GM10248 (cell line): ENCODE measurements at regions not wholly inside any gene's neighbourhood (a gene's known extent, or its start where the extent isn't known, plus 50 kb on each side); places are given as distances from the start of the nearest gene placed in this dataset.

Source experiments
- CTCF ChIA-PET: fragments of 300-600 bp; sonication (Branson Sonifier 250); formaldehyde crosslinking; extraction: SDS; loops from one replicate; lab custom pipeline; 2021; ENCODE audit warnings: antibody characterized with exemption; lab: Yijun Ruan, JAX
- POLR2A ChIA-PET: fragments of 350-650 bp; sonication (Branson Sonifier 250); formaldehyde crosslinking; extraction: SDS; loops from one replicate; lab custom pipeline; 2020; ENCODE audit warnings: antibody characterized with exemption; lab: Yijun Ruan, JAX
- DNase-seq: peaks from one replicate; pipeline ENCODE4 v3.0.0; 2012; ENCODE audit errors: extremely low spot score
- CTCF ChIP-seq: IDR thresholded peaks from 2 replicates; pipeline ENCODE4 v1.5.1; 2012; ENCODE audit warnings: mild to moderate bottlenecking, low read depth; ENCODE audit errors: extremely low read depth, missing control alignments, control extremely low read depth

GRCh38 chr3:102054543-102055080, 205.3 kb downstream of the NFKBIZ start:
- DNase-seq: no peak
- CTCF ChIA-PET: interaction anchor here (0.6 to 1.6 kb wide), 3 partner anchors 21 to 854 kb away, joined by 3 to 4 read pairs (median 3); no protein-coding TSS in a partner anchor
- POLR2A ChIA-PET: no interaction called here
- no peak for TF ChIP-seq CTCF

- peak; percentile 67 for DNase-seq
- no peak for TF ChIP-seq CTCF
- POLR2A ChIA-PET: no interaction called here
- CTCF ChIA-PET: interaction anchor here (1.2 to 3.2 kb wide), 3 partner anchors 20 to 171 kb away, joined by 3 to 13 read pairs (median 3); no protein-coding TSS in a partner anchor
These were observed 208.6 kb downstream of the NFKBIZ start for GRCh38 chr3:102057781-102058421.

GRCh38 chr3:102059145-102059943, 210.0 kb downstream of the NFKBIZ start:
- POLR2A ChIA-PET: interaction anchor here (0.6 to 1.3 kb wide), 2 partner anchors 21 to 210 kb away, joined by 6 to 8 read pairs; partner anchors contain the start of gene NFKBIZ
- DNase-seq: peak; percentile 65
- CTCF ChIA-PET: interaction anchor here (0.9 to 3.2 kb wide), 11 partner anchors 21 to 166 kb away, joined by 3 to 13 read pairs (median 4); no protein-coding TSS in a partner anchor
- no peak for TF ChIP-seq CTCF

DNA sequence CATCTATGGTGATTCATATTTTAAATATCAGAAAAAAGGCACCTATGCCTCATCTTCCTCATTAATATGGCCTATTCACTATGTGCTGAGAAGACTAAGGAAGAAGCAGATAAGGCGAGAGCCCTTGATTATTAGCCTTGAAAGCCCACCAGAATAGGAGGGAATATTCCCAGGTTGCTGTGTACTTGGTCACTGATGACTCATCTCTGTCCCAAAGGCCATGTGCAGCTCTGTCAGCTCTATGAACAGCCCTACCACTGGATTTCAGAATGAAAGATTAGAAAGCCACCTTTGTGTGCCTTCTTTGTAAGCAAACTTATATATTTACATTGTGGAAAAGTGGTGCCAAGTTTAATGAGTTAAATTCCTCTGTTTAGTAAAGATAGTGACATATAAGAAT, 211.5 kb downstream of the NFKBIZ start:
- TF ChIP-seq CTCF: no peak
- peak; percentile 38 for DNase-seq
- CTCF ChIA-PET: interaction anchor here (1.3 to 3.2 kb wide), 6 partner anchors 23 to 65 kb away, joined by 4 to 13 read pairs (median 8); no protein-coding TSS in a partner anchor
- POLR2A ChIA-PET: interaction anchor here (0.7 kb wide), 2 partner anchors 122 to 233 kb away, joined by 5 read pairs; no protein-coding TSS in a partner anchor

GRCh38 chr3:102063572-102063971, 214.3 kb downstream of the NFKBIZ start:
- DNase-seq: no peak
- ChIA-PET CTCF (no interaction called here), POLR2A (no interaction called here)
- no peak for TF ChIP-seq CTCF

GRCh38 chr3:102066470-102066869, 217.2 kb downstream of the NFKBIZ start:
- no peak for TF ChIP-seq CTCF
- CTCF ChIA-PET: no interaction called here
- POLR2A ChIA-PET: no interaction called here
- DNase-seq: no peak
